Fibroblast of skin of left biceps (primary cell): ENCODE measurements at regions not wholly inside any gene's neighbourhood (a gene's known extent, or its start where the extent isn't known, plus 50 kb on each side); places are given as distances from the start of the nearest gene placed in this dataset.

ENCODE experiments used
- DNase-seq, 2 experiments: peaks; one replicate each; pipeline ENCODE4 v3.0.0-alpha.2; 2013; ENCODE audit warnings: low read depth in 2 of 2

DNA sequence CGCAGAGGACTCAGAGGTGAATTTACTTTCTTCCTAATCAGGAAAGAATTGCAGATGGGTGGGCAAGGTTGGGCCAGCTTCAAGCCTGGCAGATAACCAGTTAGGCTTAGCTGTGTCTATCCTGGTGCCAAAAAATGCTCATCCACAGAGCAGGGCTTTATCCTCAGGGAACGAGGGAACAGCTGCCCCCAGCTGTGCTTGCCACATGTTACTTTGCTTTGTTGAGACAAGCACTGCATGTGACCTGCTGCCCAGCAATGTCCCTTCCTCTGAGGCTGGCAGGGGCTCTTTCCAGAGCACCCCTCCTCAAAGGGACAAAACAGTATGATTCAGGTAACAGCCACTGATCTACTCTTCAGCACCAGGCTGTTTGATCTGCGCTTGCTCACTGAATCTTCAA lies 505.1 kb upstream of the USP24 start:
- no peak for DNase-seq

- DNase-seq = peak; percentile 100
Measured at GRCh38 chr1:55718758-55719671, 503.9 kb upstream of the USP24 start.

DNA sequence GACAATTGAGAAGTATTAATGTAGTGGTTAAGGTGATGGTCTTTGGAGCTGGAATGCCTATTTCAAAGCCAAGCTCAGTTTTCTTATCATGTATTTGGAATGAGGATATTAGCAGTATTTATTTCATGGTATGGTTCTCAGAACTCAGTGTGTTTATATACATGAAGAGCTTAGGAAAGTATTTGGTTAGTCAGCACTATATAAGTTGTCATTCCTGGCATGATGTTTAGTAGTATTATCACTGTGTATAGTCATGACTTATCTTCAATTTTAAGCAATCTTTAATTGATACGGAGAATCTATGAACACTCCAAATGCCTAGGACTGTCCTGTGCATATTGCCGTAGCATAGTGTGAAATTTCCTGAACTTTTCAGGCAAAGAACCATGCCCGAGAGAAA lies 501.9 kb upstream of the USP24 start:
- peak in 1 of 2 experiments; percentile 47 for DNase-seq

DNA sequence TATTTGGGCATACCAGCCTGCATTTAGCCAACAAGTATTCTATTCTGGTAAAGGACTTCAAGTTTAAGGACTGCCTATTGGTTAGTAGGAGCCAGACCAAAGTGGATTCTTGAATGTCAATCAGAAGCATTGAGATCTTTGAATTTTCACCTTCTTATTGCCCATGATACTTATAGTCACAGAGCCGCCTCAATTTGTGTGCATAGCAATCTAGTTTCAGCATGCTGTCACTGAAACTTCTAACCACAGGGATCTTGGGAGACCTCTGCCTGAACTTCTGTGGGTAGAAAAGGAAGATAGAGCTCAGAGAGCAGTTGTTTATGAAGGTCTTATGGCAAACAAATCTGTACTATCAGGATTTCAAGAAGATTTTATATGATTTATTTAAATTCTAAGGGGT lies 501.4 kb upstream of the USP24 start:
- no peak for DNase-seq

DNA sequence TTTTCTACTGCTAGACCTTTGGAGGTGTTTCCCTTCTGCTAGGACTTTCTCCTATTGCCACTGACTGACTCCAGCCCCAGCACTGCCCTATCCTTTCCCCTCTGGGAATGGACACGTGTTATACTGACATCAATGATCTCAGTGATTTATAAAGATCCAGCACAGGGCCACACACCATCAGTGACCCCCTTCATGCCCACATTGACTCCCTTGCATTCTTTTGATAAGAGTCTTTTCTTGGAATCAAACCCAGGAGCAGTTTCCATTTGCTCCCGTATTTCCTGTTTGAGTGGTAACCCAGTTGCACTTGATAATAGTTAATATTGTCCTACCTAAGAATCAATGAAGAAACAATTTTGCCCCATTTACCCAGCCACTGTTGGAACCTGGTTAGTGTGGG lies 501.0 kb upstream of the USP24 start:
- no peak for DNase-seq

DNA sequence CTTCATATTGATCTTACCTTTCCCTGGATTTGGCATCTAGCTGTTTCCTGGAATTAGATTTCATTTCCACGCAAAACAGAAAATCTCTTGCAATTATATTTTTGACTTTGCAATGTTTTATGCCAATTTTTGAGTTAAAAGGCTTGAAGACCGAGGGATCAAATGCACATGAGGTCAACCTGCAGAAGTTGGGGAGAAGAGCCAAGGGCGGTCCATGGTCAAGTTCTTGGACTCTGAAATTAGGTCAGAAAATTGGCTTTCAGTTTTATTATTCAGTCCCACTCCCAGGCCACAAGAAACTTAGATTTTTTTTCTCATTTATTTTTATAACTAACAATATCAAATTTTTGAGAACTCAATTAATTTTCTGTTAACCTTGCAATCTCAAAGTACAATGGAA lies 499.1 kb upstream of the USP24 start:
- no peak for DNase-seq

- no peak for DNase-seq
Measured at GRCh38 chr1:55713516-55713915, 498.4 kb upstream of the USP24 start.

DNA sequence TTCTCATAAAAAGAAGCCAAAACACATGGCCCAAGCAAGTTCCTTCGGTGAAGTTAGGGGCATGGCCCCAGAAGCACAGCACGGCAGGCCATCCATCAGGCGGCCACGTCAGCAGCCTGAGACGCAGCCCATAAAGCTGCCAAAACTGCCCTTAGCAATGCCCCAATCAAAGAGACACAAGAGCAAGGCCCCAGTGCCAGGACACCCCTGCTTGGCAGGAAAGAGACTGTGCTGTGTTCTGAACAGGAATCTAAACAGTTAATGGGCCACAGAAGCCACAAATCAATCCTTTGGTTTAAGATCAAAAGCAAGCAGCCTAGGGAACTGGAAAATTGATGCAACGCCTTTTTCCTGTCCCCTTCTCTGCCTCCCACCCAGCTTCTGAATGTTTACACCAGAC lies 497.0 kb upstream of the USP24 start:
- no peak for DNase-seq

- DNase-seq = no peak
Measured at GRCh38 chr1:55708781-55709180, 493.6 kb upstream of the USP24 start.

DNA sequence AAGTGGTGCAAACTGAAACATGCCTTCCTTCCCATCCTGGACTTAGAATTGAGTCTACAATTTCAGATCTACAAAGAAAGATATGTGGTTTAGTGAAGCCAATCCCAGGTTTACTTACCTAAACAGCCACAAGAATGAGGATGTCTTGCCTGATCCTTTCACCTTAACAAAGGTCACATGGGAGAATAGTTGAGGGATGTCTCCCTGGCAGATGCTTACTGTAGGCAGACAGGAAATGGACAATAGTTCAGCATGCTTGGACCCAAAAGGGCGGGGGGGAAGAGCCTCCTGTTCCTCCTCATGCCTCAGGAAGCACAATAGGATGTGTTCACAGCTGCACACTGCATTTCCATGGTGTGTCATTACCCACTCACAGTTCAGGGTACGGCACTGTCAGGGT lies 492.7 kb upstream of the USP24 start:
- no peak for DNase-seq

GRCh38 chr1:55707196-55707595 lies 492.0 kb upstream of the USP24 start:
- DNase-seq = no peak

DNA sequence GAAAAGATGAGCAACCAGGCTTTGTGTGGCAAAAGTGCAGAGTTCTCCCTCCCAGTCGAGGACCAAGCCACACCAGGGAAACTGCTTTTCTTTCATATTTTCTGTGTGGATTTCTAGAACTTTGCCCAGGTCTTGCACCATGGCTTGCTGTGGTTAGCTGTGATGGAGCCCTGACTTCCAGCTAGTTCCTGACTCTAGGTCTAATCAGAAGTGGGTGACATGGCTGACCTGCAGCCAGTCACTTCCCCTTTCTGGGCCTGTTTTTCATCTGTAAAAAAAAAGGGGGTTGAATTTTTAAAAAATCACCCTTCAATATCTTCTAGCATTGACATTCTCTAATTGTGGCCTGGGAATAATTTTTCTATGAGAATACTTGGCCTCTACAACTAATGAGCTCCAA lies 491.2 kb upstream of the USP24 start:
- no peak for DNase-seq

DNA sequence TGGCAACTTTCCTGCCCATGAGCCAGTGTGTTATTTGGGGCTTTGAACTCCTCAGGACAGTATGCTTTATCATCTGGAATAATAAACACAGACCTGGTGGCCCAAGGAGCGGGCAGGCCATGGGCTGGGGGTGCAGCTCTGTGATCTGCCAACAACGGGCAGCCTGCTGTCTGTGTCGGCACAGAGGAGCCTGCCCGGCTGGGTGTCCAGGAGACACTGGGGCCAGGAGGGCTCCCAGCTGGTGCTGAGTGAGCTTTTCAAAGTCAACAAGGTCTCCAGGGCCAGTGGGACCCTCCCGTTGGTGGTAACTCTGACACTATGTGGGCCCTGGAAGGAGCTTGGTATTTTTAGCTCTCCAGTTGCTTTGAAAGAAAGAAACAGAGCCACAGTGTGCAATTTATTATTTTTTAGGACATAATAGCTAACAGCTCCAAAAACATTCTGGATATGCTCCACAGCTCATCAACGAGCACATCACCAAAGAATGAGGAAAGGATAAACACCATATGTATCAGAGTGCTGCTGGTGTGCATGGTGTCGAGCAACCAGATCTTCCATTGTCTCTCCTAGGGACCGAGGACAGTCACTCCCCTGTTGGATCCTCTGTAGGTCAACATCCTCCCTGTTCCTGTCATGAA lies 488.7 kb upstream of the USP24 start:
- peak in 1 of 2 experiments; percentile 53 for DNase-seq

- DNase-seq = no peak
Measured at GRCh38 chr1:55702064-55702463, 486.9 kb upstream of the USP24 start.

DNA sequence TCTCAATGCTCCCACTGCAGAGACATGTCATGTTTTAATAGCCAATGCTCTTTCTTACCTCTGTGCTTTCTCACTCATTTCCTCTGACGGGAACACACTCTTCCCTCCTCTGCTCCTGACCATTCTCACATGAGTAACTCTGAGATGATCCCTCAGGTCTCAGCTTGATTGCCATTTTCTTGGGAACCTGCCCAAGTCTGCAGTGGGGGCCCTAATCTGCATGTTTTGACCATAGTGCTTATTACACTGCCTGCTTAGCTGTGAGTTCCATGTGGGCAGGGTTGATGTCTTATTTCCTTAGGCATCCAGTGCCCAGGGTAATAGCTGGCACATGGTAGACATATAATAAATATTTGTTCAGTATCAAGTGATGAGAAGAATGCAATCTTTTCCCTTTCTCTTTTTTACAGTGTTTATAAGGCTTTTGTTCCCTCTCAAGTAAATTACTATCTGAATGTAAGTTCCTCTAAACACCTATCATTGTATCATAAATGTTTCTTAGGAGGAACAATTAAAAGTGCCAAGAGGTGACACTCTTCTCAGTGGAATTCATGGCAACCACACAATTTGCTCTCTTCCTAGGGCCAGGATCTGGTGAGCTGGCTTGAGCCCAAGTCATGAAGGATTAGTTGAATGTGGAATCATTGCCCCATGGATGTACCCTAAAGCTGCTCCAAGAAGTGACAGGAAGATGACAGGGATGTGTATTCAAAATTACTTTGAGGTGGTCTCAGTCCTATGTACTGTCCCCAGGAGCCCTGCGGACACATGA lies 485.4 kb upstream of the USP24 start:
- no peak for DNase-seq

DNA sequence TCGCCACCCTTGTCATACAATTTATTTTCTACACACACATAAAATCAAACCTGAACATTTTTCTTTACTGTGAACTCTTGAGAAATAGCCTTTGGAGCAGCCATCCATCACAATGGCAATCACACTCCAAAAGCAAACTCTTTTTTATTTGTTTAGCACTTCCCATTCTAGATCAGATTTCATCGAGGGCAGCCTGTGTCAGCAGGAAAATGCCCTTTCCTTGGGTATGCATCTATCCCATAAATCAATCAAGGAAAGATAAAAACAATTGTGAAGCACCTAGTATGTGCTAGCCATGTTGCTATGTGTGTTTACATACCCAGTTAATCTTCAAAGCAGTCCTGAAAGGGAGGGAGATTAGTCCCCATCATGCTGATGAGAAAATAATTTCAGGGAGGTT lies 484.1 kb upstream of the USP24 start:
- no peak for DNase-seq

DNA sequence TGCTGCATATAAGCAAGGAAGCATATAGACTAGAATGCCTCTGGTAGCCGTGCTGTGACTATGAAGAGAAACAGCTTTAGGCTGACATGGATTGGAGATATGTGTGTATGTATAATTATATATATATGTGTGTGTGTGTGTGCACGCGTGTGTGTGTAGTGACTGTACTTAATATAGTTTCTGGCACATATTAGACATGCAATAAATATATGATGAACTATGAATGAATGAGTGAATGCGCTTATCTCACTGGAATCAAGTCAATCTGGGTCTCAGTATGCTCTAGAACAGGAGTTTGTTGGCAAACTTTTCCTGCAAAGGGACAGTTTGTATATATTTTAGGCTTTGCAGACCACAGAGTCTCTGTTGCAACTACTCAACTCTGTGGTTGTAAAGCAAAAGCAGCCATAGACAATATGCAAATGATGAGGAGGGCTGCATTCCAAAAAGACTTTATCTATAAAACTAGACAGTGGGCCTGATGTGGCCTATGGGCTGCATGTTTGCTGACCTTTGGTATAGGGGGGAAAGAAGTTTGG lies 482.9 kb upstream of the USP24 start:
- no peak for DNase-seq

- no peak for DNase-seq
Measured at GRCh38 chr1:55696891-55697290, 481.7 kb upstream of the USP24 start.

DNA sequence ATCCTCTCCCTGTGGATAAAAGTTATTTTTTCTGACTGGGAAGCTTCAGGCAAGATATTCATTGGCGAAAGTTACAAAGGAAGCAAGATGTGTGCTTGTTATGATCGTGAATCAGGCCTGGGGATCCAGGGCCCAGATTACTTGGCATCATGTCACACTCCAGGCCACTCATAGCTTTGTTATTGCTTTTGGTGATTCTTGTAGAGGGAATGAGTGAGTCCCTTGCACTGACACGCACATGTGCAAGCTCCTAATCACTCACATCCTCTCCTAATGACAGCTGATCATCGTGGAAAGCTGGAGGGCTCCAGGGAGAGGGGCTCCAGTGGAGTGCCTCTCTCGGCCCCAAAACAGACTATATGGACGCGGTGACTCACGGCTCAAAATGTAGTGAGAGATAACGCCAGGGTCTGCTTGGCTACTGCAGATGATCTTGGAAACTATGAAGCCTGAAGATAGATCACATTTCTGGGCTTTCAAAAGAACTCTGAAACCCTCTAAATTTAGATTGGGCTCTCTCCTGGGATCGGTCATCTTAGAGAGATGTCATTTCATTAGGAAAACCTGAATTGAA lies 481.1 kb upstream of the USP24 start:
- DNase-seq = peak; percentile 94

DNA sequence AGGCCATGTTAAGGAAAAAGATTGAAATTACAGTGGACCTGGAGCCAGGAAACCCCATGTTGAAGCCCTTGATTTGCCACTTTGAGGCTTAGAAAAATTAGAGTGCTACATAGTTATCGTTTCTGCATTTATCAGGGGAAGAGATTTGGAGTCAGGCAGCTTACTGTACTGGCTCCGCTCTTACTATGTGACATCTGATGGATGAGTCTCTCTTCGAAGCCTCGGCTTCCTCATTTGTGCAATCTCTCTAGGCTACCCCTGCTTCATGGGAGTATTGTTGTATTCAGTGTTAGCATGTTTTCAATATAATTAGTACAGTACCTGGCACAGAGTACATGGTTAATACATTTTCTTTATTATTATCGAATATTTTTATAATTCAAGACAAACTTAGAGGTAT lies 480.4 kb upstream of the USP24 start:
- no peak for DNase-seq

DNA sequence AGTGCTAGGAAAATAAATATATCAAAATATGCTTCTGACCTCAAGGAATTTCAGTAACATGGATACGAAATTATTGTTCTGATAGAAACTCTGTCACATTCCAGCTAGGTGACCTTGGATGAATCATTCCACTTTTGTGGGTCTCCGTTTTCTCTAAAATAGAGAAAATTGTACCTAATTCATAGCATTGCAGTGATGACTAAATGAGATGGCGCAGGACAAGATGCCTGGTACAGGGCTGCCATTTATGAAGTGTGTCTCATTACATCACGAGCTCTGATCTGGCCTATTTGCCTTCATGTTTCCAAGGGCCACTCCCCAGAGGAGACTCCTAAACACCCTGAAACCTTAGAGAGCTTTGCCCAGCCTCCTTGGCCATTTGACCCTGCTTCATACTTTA lies 480.0 kb upstream of the USP24 start:
- DNase-seq = no peak

GRCh38 chr1:55694310-55694801 lies 479.2 kb upstream of the USP24 start:
- no peak for DNase-seq
